ENCODE measurements at regions not wholly inside any gene's neighbourhood (a gene's known extent, or its start where the extent isn't known, plus 50 kb on each side); places are given as distances from the start of the nearest gene placed in this dataset.

DNA sequence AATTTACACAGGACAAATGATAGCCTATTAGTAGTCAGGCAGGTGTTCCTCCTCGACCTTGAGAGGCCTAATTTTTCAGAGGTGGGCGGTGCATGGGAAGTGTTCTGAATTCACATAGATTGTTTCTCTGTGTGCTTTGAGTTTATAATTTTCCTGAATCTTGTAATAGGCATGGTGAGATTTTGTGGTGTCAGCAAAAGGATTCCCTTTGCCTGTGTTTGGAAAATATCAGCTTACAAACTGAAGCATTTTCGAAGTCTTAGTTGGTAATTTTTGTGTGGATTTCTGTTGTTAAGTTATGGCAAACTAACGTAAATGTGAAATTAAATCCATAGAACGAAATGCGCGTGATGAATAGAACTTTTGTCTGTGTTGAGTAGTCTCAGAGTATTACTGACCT lies 194.0 kb upstream of the RBMS1 start:
- no peak overlapping the region for H3K4me3 ChIP-seq
- H3K4me2 ChIP-seq = no peak overlapping the region
- no peak overlapping the region for H3K9ac ChIP-seq
- H3K27ac ChIP-seq = no peak overlapping the region
- no peaks in the 10 kb centered on the region for H3K27me3 ChIP-seq
- H4K20me1 ChIP-seq = no peaks in the 10 kb centered on the region
- H3K36me3 ChIP-seq = no peaks in the 10 kb centered on the region
- H3K9me3 ChIP-seq (replicated peaks in 1 of 11) = no peaks in the 10 kb centered on the region
- TF ChIP-seq Cebpa-rat (IDR thresholded peaks at IDR 0.05) = no peak
- no peaks in the 10 kb centered on the region for H3K4me1 ChIP-seq

DNA sequence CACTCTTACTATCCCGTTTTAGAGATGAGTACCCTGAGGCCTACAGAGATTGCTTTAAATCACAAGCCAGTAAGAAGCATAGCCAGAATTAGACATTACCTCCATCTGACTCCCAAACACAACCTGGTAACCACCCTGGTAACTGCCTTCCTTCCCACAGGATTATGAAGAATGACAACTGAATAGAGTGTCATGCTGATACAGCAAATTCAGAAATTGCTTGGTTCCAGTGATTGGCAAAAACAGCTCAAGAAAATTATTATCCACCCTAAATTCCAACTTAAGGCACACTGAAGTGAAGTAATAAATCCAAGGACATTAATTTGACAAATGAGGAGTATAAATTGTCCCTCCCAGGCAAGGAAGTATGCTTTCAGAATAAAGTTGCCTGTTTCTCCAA lies 195.8 kb upstream of the RBMS1 start:
- TF ChIP-seq Cebpa-rat (IDR thresholded peaks at IDR 0.05) = no peak
- Histone ChIP-seq H3K4me3 (no peak overlapping the region), H3K9me3 (replicated peaks in 1 of 11) (no peaks in the 10 kb centered on the region), H3K36me3 (no peaks in the 10 kb centered on the region), H3K27ac (no peak overlapping the region), H3K27me3 (no peaks in the 10 kb centered on the region), H3K9ac (no peak overlapping the region), H3K4me1 (no peaks in the 10 kb centered on the region), H3K4me2 (no peak overlapping the region), H4K20me1 (no peaks in the 10 kb centered on the region)

DNA sequence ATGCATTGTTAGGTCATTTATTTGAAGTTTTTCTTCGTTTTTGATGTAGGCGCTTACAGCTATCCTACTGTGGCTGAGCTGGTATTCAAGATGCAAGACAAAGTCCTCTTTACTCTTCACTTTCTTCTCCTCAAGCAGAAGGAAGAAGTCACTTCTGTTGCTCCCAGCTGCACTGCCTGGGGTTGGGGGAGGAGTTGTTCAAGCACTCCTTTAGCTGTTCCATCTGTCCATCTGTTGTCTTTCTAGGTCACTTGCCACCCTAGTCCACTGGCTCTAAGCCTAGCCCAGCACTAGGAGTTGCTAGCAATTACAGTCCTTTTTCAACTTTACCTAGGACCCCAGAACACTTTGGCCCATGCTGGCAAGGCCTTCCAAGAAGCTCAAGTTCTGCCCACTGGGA lies 200.6 kb upstream of the RBMS1 start:
- Histone ChIP-seq H4K20me1 (no peaks in the 10 kb centered on the region), H3K4me1 (no peaks in the 10 kb centered on the region), H3K27ac (no peak overlapping the region), H3K4me3 (no peak overlapping the region), H3K4me2 (no peak overlapping the region), H3K9ac (no peak overlapping the region), H3K36me3 (no peaks in the 10 kb centered on the region), H3K27me3 (no peaks in the 10 kb centered on the region), H3K9me3 (replicated peaks in 1 of 11) (no peaks in the 10 kb centered on the region)
- TF ChIP-seq Cebpa-rat (IDR thresholded peaks at IDR 0.05) = no peak

DNA sequence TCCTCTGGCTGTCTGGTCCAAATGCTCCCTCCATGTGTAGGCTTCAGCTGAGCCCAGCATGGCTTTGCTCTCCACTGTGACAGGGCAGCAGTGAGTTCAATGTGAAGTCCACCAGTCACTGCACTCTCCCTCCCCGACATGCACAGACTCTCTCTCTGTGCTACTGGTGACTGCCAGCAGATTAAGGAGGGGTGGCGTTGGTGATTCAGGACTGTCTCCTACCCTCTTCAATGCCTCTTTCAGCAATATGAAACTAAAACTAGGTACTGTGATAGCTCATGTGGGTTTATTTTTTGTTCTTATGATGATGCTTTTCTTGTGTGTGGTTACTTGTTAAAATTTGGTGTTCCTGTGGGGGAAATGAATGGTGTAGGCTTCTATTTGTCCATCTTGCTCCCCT lies 201.0 kb upstream of the RBMS1 start:
- Histone ChIP-seq H3K27me3 (no peaks in the 10 kb centered on the region), H3K36me3 (no peaks in the 10 kb centered on the region), H3K9me3 (replicated peaks in 1 of 11) (no peaks in the 10 kb centered on the region), H4K20me1 (no peaks in the 10 kb centered on the region), H3K4me3 (no peak overlapping the region), H3K27ac (no peak overlapping the region), H3K4me1 (no peaks in the 10 kb centered on the region), H3K9ac (no peak overlapping the region), H3K4me2 (no peak overlapping the region)
- TF ChIP-seq Cebpa-rat (IDR thresholded peaks at IDR 0.05) = no peak

DNA sequence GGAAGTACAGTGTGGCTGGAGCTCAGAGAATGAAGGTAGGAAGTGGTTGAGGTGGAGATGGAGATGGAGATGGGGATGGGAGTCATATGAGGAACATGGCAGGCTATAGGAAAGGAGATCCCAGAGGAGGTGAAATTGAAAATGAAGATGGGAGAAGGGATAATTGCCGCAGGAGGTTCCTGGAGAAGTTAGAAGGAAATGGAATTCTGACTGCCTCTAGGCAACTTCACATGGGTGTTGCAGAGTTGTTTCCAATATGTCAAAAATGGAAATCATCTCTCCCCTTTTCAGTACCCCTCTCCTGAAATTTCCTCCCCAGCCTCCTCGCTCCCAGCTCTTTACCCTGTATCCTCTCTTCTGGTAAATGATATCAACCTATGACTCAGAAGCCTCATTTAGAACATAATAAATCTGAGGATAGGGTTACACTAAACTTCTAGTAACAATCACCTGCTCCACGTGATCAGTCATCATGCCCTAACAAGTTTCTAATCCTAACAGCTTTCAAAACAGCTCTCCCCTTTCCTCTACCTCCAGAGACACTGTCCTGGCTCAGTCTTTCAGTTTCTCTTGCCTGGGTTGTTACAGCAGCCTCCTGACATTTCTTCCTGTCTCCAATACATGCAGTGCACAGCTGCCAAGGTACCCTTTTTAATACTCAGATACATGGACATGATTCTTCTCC lies 201.9 kb upstream of the RBMS1 start:
- Histone ChIP-seq H3K4me3 (no peak overlapping the region), H3K4me2 (no peak overlapping the region), H3K4me1 (no peaks in the 10 kb centered on the region), H3K27me3 (no peaks in the 10 kb centered on the region), H4K20me1 (no peaks in the 10 kb centered on the region), H3K9me3 (replicated peaks in 1 of 11) (no peaks in the 10 kb centered on the region), H3K27ac (no peak overlapping the region), H3K9ac (no peak overlapping the region), H3K36me3 (no peaks in the 10 kb centered on the region)
- no peak for TF ChIP-seq Cebpa-rat (IDR thresholded peaks at IDR 0.05)

DNA sequence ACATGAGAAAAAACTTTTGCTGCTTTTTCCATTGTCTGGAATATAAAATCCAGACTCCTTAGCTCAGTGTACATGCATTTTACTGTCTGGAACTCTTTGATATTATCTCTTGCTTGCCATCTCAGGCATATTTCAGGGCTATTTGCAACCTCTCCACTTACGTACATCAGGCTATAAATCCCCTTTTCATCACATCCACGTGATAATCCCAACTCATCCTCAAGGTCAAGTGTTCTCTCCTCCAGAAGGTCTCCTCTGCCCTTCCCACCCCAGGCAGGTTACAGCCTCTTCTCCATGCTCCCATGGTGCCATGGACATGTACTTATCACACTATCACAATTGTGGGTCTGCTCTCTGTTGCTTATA lies 202.5 kb upstream of the RBMS1 start:
- no peak for TF ChIP-seq Cebpa-rat (IDR thresholded peaks at IDR 0.05)
- Histone ChIP-seq H4K20me1 (no peaks in the 10 kb centered on the region), H3K27ac (no peak overlapping the region), H3K4me3 (no peak overlapping the region), H3K4me2 (no peak overlapping the region), H3K9me3 (replicated peaks in 1 of 11) (no peaks in the 10 kb centered on the region), H3K9ac (no peak overlapping the region), H3K4me1 (peaks cover 0 to 2% (median under 1%) of the 10 kb centered on the region in 10 experiments; a peak in 7 of 20 replicates), H3K36me3 (no peaks in the 10 kb centered on the region), H3K27me3 (no peaks in the 10 kb centered on the region)

DNA sequence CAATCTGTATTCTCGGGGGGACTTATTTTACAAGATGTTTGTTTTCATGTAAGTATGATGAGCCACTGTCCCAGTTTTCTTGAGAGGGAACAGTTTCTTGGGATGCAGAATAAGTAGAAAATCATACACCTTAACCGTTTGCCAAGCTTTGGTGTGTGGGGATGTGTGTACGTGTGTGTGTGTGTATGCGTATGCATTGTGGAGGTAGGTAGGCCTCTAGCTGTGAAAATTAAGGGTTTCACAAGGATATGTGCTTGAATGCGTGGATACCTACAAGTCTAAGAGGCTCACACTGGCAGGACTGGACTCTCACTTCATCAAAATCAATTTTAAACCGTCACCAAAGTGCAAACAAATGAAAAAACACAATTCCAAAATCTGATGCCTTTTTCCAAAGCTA lies 204.2 kb upstream of the RBMS1 start:
- no peak overlapping the region for H3K9ac ChIP-seq
- H3K4me3 ChIP-seq = no peak overlapping the region
- no peaks in the 10 kb centered on the region for H4K20me1 ChIP-seq
- H3K36me3 ChIP-seq = no peaks in the 10 kb centered on the region
- no peaks in the 10 kb centered on the region for H3K9me3 ChIP-seq (replicated peaks in 1 of 11)
- no peak overlapping the region for H3K27ac ChIP-seq
- no peak overlapping the region for H3K4me2 ChIP-seq
- peaks cover 9 to 20% (median 14%) of the 10 kb centered on the region in 10 experiments; a peak in 19 of 20 replicates for H3K4me1 ChIP-seq
- TF ChIP-seq Cebpa-rat (IDR thresholded peaks at IDR 0.05) = no peak
- H3K27me3 ChIP-seq = no peaks in the 10 kb centered on the region

DNA sequence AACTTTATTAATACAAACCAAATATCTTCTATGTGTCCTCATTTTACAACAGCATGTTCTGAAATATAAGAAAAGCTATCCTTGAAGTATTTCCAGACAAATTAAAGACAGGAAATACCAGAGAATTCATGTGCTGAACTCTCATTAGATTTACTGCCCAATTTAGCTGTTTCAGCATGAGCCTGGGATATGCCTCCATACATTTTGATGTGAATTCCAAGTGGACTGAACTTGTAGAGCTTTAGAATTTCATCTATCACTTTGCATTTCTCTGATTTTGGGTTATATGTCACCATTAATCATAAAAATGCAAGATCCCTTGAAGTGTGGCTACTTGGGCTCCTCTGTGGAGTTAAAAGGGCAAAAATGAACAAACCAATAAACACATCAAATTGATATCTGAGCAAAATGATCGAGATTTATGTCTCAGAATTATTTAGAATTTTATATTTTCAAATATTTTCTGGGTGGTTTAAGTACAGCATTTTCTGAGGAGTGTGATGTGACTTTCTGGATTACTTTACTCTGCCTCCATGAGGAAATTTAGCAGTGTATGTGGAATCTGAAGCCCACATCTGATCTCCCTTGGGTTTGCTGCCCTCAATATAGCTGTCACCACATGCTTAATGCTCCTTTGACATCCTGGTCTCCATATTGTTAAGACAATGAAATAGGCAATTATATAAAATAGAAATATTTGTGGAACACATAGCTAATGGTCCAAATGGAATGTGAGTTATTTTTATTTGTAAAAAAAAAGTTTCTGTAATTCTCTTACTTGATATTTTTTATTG lies 206.6 kb upstream of the RBMS1 start:
- Histone ChIP-seq H3K9me3 (replicated peaks in 1 of 11) (no peaks in the 10 kb centered on the region), H3K27me3 (no peaks in the 10 kb centered on the region), H3K4me2 (no peak overlapping the region), H3K36me3 (no peaks in the 10 kb centered on the region), H3K27ac (no peak overlapping the region), H4K20me1 (no peaks in the 10 kb centered on the region), H3K4me1 (peaks cover 29 to 44% (median 38%) of the 10 kb centered on the region in 10 experiments), H3K4me3 (no peak overlapping the region), H3K9ac (no peak overlapping the region)
- TF ChIP-seq Cebpa-rat (IDR thresholded peaks at IDR 0.05) = no peak

DNA sequence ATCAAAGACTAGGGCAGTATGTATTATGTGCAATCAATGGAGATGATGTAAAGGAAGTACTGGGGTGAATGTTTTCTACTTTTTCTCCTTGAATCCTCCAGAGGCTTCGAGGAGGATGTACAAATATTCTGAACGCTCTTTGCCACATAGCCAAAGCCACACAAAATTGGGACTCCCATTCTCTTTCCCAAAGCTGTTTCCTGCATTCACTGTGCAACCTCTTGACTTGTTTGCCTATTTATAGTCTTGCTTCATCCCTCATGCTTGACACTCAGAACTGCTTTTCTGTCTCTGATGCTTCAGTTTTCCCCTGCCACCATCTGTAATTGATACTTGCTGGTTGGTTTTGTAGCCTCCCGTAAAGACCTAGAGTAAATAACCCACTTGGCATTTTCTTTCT lies 208.2 kb upstream of the RBMS1 start:
- Histone ChIP-seq H3K27ac (peak overlapping the region in 8 of 11 experiments; percentile 3 to 85 (median 69); a peak in 13 of 22 replicates), H3K9me3 (replicated peaks in 1 of 11) (peaks cover 0 to 5% (median 4%) of the 10 kb centered on the region in 11 experiments; a peak in 6 of 22 replicates), H3K4me2 (peak overlapping the region in 10 of 11 experiments; percentile 2 to 81 (median 52); a peak in 19 of 22 replicates), H3K4me1 (peaks cover 29 to 48% (median 42%) of the 10 kb centered on the region in 10 experiments), H3K9ac (no peak overlapping the region; a peak in 1 of 22 replicates), H4K20me1 (no peaks in the 10 kb centered on the region), H3K36me3 (no peaks in the 10 kb centered on the region), H3K27me3 (no peaks in the 10 kb centered on the region), H3K4me3 (no peak overlapping the region)
- TF ChIP-seq Cebpa-rat (IDR thresholded peaks at IDR 0.05) = peak in 6 of 11 experiments; percentile 11 to 77 (median 64); a peak in 8 of 22 replicates

Data from BLaER1 treated with 17β-estradiol and CSF1 and Interleukin-3, amounts not matched to agents 10 nM and 100 nM (cell line).